DND-41 (cell line): ENCODE measurements at regions not wholly inside any gene's neighbourhood (a gene's known extent, or its start where the extent isn't known, plus 50 kb on each side); places are given as distances from the start of the nearest gene placed in this dataset.

ENCODE experiments used
- CTCF ChIP-seq: IDR thresholded peaks from 2 replicates; pipeline ENCODE4 v1.5.1; 2012; ENCODE audit warnings: borderline replicate concordance, low read length, moderate library complexity, mild to moderate bottlenecking; ENCODE audit not compliant: poor library complexity, severe bottlenecking; ENCODE audit errors: extremely low read depth
- EZH2 ChIP-seq: IDR thresholded peaks from 3 replicates; pipeline ENCODE4 v1.6.1; 2012; ENCODE audit warnings: borderline replicate concordance, low read depth, mild to moderate bottlenecking, moderate library complexity, low read length, inconsistent platforms; ENCODE audit not compliant: severe bottlenecking

- no peak for TF ChIP-seq EZH2
- TF ChIP-seq CTCF = no peak
Observed at GRCh38 chr10:6640433-6641040, 60.5 kb upstream of the PRKCQ start.
